ENCODE measurements at regions not wholly inside any gene's neighbourhood (a gene's known extent, or its start where the extent isn't known, plus 50 kb on each side); places are given as distances from the start of the nearest gene placed in this dataset.

DNA sequence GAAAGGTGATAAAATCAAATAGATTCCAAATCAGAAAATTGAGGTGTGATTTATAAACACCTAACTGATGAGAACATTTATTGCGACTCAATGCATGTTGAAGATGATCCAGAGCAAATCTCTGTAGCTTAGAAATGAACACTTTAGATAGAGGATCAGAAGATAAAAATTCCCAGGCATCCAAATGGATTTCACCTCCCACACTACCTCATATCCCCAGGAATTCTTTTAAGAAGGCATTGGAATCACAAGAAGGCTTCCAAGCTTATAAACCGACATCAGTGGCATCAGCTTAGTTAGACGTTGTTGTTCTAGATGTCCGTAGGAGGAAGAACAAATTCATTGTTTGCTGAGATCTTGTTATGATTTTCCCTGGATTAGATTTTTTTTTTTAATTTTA is 154.4 kb downstream of the EBLN2 start:
- DNase-seq (ENCODE audit: low spot score), result no peak
- peaks cover 21% of the 10 kb centered on the region for H3K4me1 Mint-ChIP-seq (ENCODE audit: low read depth)
- no peak overlapping the region for H3K4me3 Mint-ChIP-seq (ENCODE audit: unreplicated experiment)
- H3K27ac Mint-ChIP-seq (ENCODE audit: unreplicated experiment), result peak overlapping the region; percentile 14
- TF ChIP-seq, protein P1, sequence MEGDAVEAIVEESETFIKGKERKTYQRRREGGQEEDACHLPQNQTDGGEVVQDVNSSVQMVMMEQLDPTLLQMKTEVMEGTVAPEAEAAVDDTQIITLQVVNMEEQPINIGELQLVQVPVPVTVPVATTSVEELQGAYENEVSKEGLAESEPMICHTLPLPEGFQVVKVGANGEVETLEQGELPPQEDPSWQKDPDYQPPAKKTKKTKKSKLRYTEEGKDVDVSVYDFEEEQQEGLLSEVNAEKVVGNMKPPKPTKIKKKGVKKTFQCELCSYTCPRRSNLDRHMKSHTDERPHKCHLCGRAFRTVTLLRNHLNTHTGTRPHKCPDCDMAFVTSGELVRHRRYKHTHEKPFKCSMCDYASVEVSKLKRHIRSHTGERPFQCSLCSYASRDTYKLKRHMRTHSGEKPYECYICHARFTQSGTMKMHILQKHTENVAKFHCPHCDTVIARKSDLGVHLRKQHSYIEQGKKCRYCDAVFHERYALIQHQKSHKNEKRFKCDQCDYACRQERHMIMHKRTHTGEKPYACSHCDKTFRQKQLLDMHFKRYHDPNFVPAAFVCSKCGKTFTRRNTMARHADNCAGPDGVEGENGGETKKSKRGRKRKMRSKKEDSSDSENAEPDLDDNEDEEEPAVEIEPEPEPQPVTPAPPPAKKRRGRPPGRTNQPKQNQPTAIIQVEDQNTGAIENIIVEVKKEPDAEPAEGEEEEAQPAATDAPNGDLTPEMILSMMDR (IDR thresholded peaks at IDR 0.05), result no peak
- H3K9me3 Mint-ChIP-seq (ENCODE audit: low read depth), result peaks cover 8% of the 10 kb centered on the region
- H3K36me3 Mint-ChIP-seq (ENCODE audit: low read depth), result no peaks in the 10 kb centered on the region
- H3K27me3 Mint-ChIP-seq (ENCODE audit: low read depth), result no peaks in the 10 kb centered on the region

- TF ChIP-seq, protein P1 (IDR thresholded peaks at IDR 0.05), result no peak
- Mint-ChIP-seq H3K4me1 (ENCODE audit: low read depth) (peaks cover 21% of the 10 kb centered on the region), H3K27me3 (ENCODE audit: low read depth) (no peaks in the 10 kb centered on the region), H3K36me3 (ENCODE audit: low read depth) (no peaks in the 10 kb centered on the region), H3K27ac (ENCODE audit: unreplicated experiment) (no peak overlapping the region), H3K9me3 (ENCODE audit: low read depth) (peaks cover 8% of the 10 kb centered on the region), H3K4me3 (ENCODE audit: unreplicated experiment) (no peak overlapping the region)
- no peak for DNase-seq (ENCODE audit: low spot score)
Measured at GRCh38 chr3:73216310-73216709, 154.9 kb downstream of the EBLN2 start.

DNA sequence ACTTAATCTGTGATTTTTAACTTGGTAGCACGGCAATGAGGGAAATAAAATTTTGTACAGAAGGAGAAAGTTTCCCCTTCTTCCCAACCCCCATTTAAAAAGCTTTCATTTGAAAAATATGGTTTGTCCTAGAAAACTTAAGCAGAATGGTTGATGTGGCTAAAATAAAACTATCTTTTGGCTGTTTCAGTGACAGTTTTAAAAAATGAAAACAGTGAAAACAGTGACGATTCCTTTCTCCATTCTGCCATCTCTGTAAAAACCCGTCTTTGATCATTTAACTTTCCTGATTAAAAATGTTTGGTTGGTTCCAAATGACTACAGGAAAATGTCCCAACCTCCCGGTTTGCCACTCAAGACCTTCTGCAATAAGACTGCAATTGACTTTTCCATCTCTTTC is 160.7 kb downstream of the EBLN2 start:
- peaks cover 4% of the 10 kb centered on the region for H3K27me3 Mint-ChIP-seq (ENCODE audit: low read depth)
- no peak overlapping the region for H3K4me3 Mint-ChIP-seq (ENCODE audit: unreplicated experiment)
- no peak overlapping the region for H3K27ac Mint-ChIP-seq (ENCODE audit: unreplicated experiment)
- no peaks in the 10 kb centered on the region for H3K9me3 Mint-ChIP-seq (ENCODE audit: low read depth)
- H3K4me1 Mint-ChIP-seq (ENCODE audit: low read depth), result peaks cover 22% of the 10 kb centered on the region
- DNase-seq (ENCODE audit: low spot score), result no peak
- TF ChIP-seq, protein P1 (IDR thresholded peaks at IDR 0.05), result no peak
- H3K36me3 Mint-ChIP-seq (ENCODE audit: low read depth), result peaks cover 2% of the 10 kb centered on the region

- DNase-seq (ENCODE audit: low spot score), result no peak
- Mint-ChIP-seq H3K27me3 (ENCODE audit: low read depth) (peaks cover 4% of the 10 kb centered on the region), H3K4me3 (ENCODE audit: unreplicated experiment) (no peak overlapping the region), H3K4me1 (ENCODE audit: low read depth) (peaks cover 32% of the 10 kb centered on the region), H3K27ac (ENCODE audit: unreplicated experiment) (peak overlapping the region; percentile 18), H3K9me3 (ENCODE audit: low read depth) (no peaks in the 10 kb centered on the region), H3K36me3 (ENCODE audit: low read depth) (peaks cover 2% of the 10 kb centered on the region)
- TF ChIP-seq, protein P1 (IDR thresholded peaks at IDR 0.05), result no peak
Measured at GRCh38 chr3:73225146-73225855, 163.8 kb downstream of the EBLN2 start.

DNA sequence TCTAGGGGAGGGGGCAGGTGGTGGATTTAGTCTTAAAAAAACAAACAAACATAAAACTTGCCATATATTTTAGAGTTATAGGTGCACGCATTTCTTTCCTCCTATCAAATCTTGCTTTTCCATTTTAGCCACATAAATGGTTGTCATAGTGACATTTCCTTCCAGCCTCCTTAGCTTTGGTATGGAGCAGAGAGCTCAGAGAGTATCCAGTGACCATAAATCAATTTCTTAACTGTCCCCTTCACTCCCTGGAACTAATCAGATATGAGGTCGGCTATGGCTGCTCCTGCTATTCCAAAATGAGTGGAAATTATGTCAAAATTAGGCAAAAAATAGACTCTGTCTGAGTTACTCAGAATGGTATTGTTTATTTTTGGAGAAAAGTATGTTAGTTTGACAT is 164.5 kb downstream of the EBLN2 start:
- peaks cover 32% of the 10 kb centered on the region for H3K4me1 Mint-ChIP-seq (ENCODE audit: low read depth)
- peak overlapping the region; percentile 59 for H3K27ac Mint-ChIP-seq (ENCODE audit: unreplicated experiment)
- TF ChIP-seq, protein P1 (IDR thresholded peaks at IDR 0.05), result no peak
- peaks cover 2% of the 10 kb centered on the region for H3K36me3 Mint-ChIP-seq (ENCODE audit: low read depth)
- peaks cover 4% of the 10 kb centered on the region for H3K27me3 Mint-ChIP-seq (ENCODE audit: low read depth)
- DNase-seq (ENCODE audit: low spot score), result no peak
- H3K4me3 Mint-ChIP-seq (ENCODE audit: unreplicated experiment), result no peak overlapping the region
- no peaks in the 10 kb centered on the region for H3K9me3 Mint-ChIP-seq (ENCODE audit: low read depth)

Data from chondrocyte (in vitro differentiated cells).